Neural crest cell (in vitro differentiated cells): ENCODE measurements at regions not wholly inside any gene's neighbourhood (a gene's known extent, or its start where the extent isn't known, plus 50 kb on each side); places are given as distances from the start of the nearest gene placed in this dataset.
"Not testable (repeated sequence)": the region's sequence is repeated elsewhere in the genome, so short reads cannot be mapped to it uniquely, and the experiment has no call there.

Experiments
- DNase-seq: peaks from one replicate; pipeline ENCODE4 v3.0.0; 2021; ENCODE audit warnings: low read depth, mixed read lengths, low spot score
- H3K27ac Mint-ChIP-seq: one replicate; pipeline ENCODE4 v1.8.0; 2021; ENCODE audit warnings: mild to moderate bottlenecking, mixed read lengths; ENCODE audit not compliant: unreplicated experiment
- H3K27me3 Mint-ChIP-seq: 2 replicates; pipeline ENCODE4 v1.8.0; 2021; ENCODE audit warnings: low read depth, mild to moderate bottlenecking, mixed read lengths
- H3K36me3 Mint-ChIP-seq: 2 replicates; pipeline ENCODE4 v1.8.0; 2021; ENCODE audit warnings: low read depth, mild to moderate bottlenecking, mixed read lengths
- H3K4me1 Mint-ChIP-seq: 2 replicates; pipeline ENCODE4 v1.8.0; 2021; ENCODE audit warnings: mixed read lengths
- H3K4me3 Mint-ChIP-seq: one replicate; pipeline ENCODE4 v1.8.0; 2021; ENCODE audit warnings: mild to moderate bottlenecking, mixed read lengths
- H3K9me3 Mint-ChIP-seq: 2 replicates; pipeline ENCODE4 v1.8.0; 2021; ENCODE audit warnings: mixed read lengths
- TF ChIP-seq, protein P1 (sequence below): fragments of 200-600 bp; sonication (generic); conservative IDR thresholded peaks from 2 replicates; pipeline ENCODE4 v1.5.0; 2021; ENCODE audit warnings: antibody characterized with exemption, mild to moderate bottlenecking

DNA sequence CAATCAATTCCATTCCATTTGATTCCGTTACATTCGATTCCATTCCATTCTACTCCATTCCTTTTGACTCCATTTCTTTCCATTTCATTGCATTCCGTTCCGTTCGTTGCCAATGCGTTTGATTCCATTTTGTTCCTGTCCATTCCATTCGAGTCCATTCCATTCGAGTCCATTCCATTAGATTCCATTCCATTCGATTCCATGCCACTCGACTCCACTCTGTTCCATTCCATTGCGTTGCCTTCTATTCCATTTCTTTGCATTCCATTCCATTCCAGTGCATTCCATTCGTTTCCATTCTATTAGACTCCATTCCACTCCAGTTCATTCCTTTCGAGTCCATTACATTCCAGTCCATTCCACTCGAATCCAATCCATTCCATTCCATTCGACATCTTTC lies 2587.5 kb upstream of the TPTE start:
- H3K27ac Mint-ChIP-seq, result no peak overlapping the region
- no peak overlapping the region for H3K4me3 Mint-ChIP-seq
- DNase-seq, result no peak
- TF ChIP-seq, protein P1, sequence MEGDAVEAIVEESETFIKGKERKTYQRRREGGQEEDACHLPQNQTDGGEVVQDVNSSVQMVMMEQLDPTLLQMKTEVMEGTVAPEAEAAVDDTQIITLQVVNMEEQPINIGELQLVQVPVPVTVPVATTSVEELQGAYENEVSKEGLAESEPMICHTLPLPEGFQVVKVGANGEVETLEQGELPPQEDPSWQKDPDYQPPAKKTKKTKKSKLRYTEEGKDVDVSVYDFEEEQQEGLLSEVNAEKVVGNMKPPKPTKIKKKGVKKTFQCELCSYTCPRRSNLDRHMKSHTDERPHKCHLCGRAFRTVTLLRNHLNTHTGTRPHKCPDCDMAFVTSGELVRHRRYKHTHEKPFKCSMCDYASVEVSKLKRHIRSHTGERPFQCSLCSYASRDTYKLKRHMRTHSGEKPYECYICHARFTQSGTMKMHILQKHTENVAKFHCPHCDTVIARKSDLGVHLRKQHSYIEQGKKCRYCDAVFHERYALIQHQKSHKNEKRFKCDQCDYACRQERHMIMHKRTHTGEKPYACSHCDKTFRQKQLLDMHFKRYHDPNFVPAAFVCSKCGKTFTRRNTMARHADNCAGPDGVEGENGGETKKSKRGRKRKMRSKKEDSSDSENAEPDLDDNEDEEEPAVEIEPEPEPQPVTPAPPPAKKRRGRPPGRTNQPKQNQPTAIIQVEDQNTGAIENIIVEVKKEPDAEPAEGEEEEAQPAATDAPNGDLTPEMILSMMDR, result no peak
- H3K4me1 Mint-ChIP-seq, result no peaks in the 10 kb centered on the region
- H3K27me3 Mint-ChIP-seq, result no peaks in the 10 kb centered on the region
- H3K36me3 Mint-ChIP-seq, result peaks cover 73% of the 10 kb centered on the region
- H3K9me3 Mint-ChIP-seq, result peaks cover 85% of the 10 kb centered on the region

DNA sequence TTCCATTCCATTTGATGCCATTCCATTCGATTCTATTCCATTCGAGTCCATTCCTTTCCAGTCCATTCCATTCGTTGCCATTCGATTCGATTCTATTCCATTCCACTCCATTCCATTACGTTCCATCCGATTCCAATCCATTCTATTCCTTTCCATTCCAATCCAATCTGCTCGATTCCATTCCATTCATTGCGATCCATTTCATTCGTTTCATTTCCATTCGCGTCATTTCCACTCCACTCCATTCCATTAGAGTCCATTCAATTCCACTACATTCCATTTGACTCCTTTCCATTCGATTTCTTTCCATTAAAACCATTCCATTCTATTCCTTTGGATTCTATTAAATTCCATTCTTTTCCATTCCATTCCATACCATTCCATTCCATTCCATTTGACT lies 2584.1 kb upstream of the TPTE start:
- H3K4me1 Mint-ChIP-seq, H3K4me3 Mint-ChIP-seq, H3K27me3 Mint-ChIP-seq, DNase-seq, H3K27ac Mint-ChIP-seq: not testable (repeated sequence)
- Mint-ChIP-seq H3K9me3 (peaks cover 99% of the 10 kb centered on the region), H3K36me3 (peaks cover 100% of the 10 kb centered on the region)

DNA sequence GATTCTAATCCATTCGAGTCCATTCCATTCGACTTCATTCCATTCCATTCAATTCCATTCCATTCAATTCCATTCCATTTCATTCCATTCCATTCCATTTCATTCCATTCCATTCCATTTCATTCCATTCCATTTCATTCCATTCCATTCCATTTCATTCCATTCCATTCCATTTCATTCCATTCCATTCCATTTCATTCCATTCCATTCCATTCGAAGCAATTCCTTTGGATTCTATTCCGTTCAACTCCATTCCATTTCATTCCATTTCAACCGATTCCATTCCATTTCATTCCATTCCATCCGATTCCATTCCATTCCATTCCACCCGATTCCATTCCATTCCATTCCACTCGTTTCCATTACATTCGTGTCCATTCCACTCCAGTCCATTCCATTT lies 2583.2 kb upstream of the TPTE start:
- peaks cover 100% of the 10 kb centered on the region for H3K36me3 Mint-ChIP-seq
- H3K4me1 Mint-ChIP-seq, H3K4me3 Mint-ChIP-seq, H3K27me3 Mint-ChIP-seq, H3K27ac Mint-ChIP-seq, DNase-seq: not testable (repeated sequence)
- peaks cover 99% of the 10 kb centered on the region for H3K9me3 Mint-ChIP-seq

DNA sequence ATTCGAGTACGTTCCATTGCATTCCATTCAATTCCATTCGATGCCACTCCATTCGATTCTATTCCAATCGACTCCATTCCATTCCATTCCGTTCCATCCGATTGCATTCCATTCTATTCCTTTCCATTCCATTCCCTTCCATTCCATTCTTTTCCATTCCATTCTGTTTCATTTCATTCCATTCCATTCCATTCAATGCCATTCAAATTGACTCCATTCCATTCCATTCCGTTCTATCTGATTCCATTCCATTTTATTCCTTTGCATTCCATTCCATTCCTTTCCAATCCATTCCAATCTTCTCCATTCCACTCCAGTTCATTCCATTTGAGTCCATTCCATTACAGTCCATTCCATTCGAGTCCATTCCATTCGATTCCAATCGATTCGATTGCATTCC lies 2580.0 kb upstream of the TPTE start:
- peaks cover 99% of the 10 kb centered on the region for H3K9me3 Mint-ChIP-seq
- H3K27ac Mint-ChIP-seq, H3K4me3 Mint-ChIP-seq, H3K4me1 Mint-ChIP-seq, DNase-seq, H3K27me3 Mint-ChIP-seq: not testable (repeated sequence)
- peaks cover 100% of the 10 kb centered on the region for H3K36me3 Mint-ChIP-seq

DNA sequence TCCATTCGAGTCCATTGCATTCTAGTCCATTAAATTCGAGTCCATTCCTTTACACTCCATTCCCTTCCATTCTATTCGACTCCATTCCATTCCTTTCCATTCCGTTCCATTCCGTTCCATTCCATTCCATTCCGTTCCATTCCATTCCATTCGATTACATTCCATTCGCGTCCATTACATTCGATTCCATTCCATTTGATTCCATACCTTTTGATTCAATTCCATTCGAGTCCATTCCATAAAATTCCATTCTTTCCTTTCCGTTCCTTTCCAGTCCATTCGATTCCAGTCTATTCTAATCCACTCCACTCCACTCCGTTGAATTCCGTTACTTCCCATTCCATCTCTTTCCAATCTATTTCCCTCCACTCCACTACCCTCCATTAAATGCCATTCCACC lies 2579.2 kb upstream of the TPTE start:
- Mint-ChIP-seq H3K9me3 (peaks cover 99% of the 10 kb centered on the region), H3K36me3 (peaks cover 100% of the 10 kb centered on the region)
- not testable (repeated sequence) for H3K4me3 Mint-ChIP-seq, H3K27ac Mint-ChIP-seq, DNase-seq, H3K4me1 Mint-ChIP-seq, H3K27me3 Mint-ChIP-seq

DNA sequence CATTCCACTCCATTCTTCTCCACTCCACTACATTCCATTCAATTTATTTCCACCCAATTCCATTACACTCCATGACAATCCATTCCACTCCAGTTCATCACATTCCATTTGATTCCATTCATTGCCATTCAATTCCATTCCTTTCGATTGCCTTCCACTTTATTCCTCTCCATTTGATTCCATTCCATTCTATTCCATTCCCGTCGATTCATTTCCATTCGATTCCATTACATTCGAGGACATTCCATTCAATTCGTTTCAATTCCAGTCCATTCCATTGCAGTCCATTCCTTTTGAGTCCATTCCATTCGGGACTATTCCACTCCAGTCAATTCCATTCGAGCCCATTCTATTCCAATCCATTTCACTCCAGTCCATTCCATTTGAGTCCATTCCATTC lies 2577.8 kb upstream of the TPTE start:
- not testable (repeated sequence) for H3K27me3 Mint-ChIP-seq, H3K4me3 Mint-ChIP-seq, DNase-seq, H3K27ac Mint-ChIP-seq, H3K4me1 Mint-ChIP-seq
- Mint-ChIP-seq H3K9me3 (peaks cover 100% of the 10 kb centered on the region), H3K36me3 (peaks cover 100% of the 10 kb centered on the region)

DNA sequence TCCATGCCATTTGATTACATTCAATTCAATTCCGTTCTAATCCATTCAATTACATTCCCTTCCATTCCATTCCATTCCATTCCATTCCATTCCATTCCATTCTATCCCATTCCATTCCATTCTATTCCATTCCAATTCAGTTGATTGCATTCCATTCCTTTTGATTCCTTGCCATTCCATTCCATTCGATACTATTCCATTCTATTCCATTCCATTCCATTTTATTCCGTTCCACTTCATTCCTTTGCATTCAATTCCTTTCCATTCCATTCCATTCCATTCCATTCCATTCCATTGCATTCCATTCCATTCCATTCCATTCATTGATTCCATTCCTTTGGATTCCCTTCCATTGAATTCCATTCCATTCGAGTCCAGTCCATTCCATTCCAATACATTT lies 2574.0 kb upstream of the TPTE start:
- H3K36me3 Mint-ChIP-seq, result peaks cover 100% of the 10 kb centered on the region
- peaks cover 100% of the 10 kb centered on the region for H3K9me3 Mint-ChIP-seq
- no peak overlapping the region for H3K27ac Mint-ChIP-seq
- DNase-seq, result no peak
- H3K4me1 Mint-ChIP-seq, result no peaks in the 10 kb centered on the region
- H3K4me3 Mint-ChIP-seq, result no peak overlapping the region
- TF ChIP-seq, protein P1, result no peak
- no peaks in the 10 kb centered on the region for H3K27me3 Mint-ChIP-seq

DNA sequence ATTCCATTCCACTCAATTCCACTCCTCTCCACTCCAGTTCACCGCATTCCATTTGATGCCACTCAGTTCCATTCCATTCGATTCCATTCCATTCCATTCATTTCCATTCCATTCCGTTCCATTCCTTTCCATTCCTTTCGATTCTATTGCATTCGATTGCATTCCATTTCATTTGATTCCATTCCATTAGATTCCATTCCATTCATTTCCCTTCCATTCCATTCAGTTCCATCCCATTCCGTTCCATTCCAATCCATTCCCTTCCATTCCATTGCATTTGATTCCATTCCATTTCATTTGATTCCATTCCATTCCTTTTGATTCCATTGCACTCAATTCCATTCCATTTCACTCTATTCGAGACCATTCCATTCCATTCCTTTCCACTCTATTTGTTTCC lies 2572.7 kb upstream of the TPTE start:
- H3K36me3 Mint-ChIP-seq, result peaks cover 100% of the 10 kb centered on the region
- H3K27me3 Mint-ChIP-seq, H3K27ac Mint-ChIP-seq, DNase-seq, H3K4me3 Mint-ChIP-seq, H3K4me1 Mint-ChIP-seq: not testable (repeated sequence)
- H3K9me3 Mint-ChIP-seq, result peaks cover 100% of the 10 kb centered on the region

DNA sequence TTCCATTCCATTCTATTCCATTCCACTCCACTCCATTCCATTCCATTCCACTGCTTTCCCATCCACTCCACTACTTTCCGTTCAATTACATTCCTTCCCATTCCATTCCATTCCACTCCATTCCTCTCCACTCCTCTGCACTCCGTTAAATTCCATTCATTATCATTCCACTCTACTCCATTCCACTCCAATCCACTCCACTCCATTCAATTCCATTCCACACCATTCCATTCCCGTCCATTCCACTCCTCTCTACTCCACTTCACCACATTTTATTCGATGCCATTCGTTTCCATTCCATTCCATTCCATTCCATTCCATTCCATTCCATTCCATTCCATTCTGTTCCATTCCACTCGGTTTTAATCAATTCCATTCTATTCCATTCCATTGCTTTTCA lies 2571.5 kb upstream of the TPTE start:
- H3K4me1 Mint-ChIP-seq, H3K27me3 Mint-ChIP-seq, DNase-seq, H3K27ac Mint-ChIP-seq, H3K4me3 Mint-ChIP-seq: not testable (repeated sequence)
- peaks cover 100% of the 10 kb centered on the region for H3K36me3 Mint-ChIP-seq
- H3K9me3 Mint-ChIP-seq, result peaks cover 100% of the 10 kb centered on the region
